A549 (cell line): ENCODE measurements at regions not wholly inside any gene's neighbourhood (a gene's known extent, or its start where the extent isn't known, plus 50 kb on each side); places are given as distances from the start of the nearest gene placed in this dataset.

Experiments used
- ATAC-seq, 2 experiments: fragments of 200-7000 bp in 1 of 2; fragments of >200 bp in 1 of 2; cut with Nextera tagmentation in 1 of 2; cut with Tn5 transposase in 1 of 2; 3 replicates each; pipeline versions ENCODE4 v1.8.0 to v1.9.1; 2018 to 2020; ENCODE audit warnings: mild to moderate bottlenecking in 1 of 2, moderate library complexity in 1 of 2
- CTCF ChIA-PET: fragments of 300-600 bp; sonication (Branson Sonifier 250); formaldehyde crosslinking; extraction: SDS; loops from one replicate; lab custom pipeline; 2021; ENCODE audit warnings: antibody characterized with exemption, inconsistent platforms; lab: Yijun Ruan, JAX
- POLR2A ChIA-PET: fragments of 350-600 bp; formaldehyde crosslinking; extraction: SDS; loops from one replicate; lab custom pipeline; 2021; ENCODE audit warnings: antibody characterized with exemption, inconsistent platforms; lab: Yijun Ruan, JAX
- DNase-seq, 2 experiments: peaks; one replicate each; pipeline versions ENCODE4 v3.0.0 to v3.0.0-alpha.2; 2011 to 2016; ENCODE audit warnings: low read depth in 1 of 2, low spot score in 1 of 2
- FAIRE-seq: peaks from 2 replicates; lab custom pipeline; 2011; peaks lifted over from hg19 to GRCh38; lab: Jason Lieb, UNC
- H3K27ac ChIP-seq, 2 experiments: fragments of >200 bp; sonication (Bioruptor Twin); formaldehyde crosslinking; 3 replicates each; pipeline ENCODE4 v1.5.1; 2016 to 2017
- H3K4me1 ChIP-seq: fragments of >200 bp; sonication (Bioruptor Twin); formaldehyde crosslinking; 3 replicates; pipeline ENCODE4 v1.6.1; 2016
- H3K4me2 ChIP-seq: fragments of >200 bp; sonication (Bioruptor Twin); formaldehyde crosslinking; 3 replicates; pipeline ENCODE4 v1.6.1; 2016
- H3K4me3 ChIP-seq: fragments of >200 bp; sonication (Bioruptor Twin); formaldehyde crosslinking; 3 replicates; pipeline ENCODE4 v1.5.1; 2016
- H3K9me3 ChIP-seq: fragments of >200 bp; sonication (Bioruptor Twin); formaldehyde crosslinking; 3 replicates; pipeline ENCODE4 v1.6.1; 2016
- BCL3 ChIP-seq: fragments of >200 bp; sonication (Bioruptor Twin); formaldehyde crosslinking; IDR thresholded peaks from 3 replicates; pipeline ENCODE4 v1.6.1; 2016
- BHLHE40 ChIP-seq: IDR thresholded peaks from 2 replicates; pipeline ENCODE4 v1.6.1; 2012; ENCODE audit warnings: low read depth, low read length, inconsistent platforms
- CBX8 ChIP-seq: fragments of 200-600 bp; sonication (generic); IDR thresholded peaks from 2 replicates; pipeline ENCODE4 v1.6.1; 2016
- CHD2 ChIP-seq: fragments of 150-350 bp; IDR thresholded peaks from 2 replicates; pipeline ENCODE4 v1.6.1; 2014; ENCODE audit warnings: low read length; ENCODE audit not compliant: partially characterized antibody
- CHD4 ChIP-seq: fragments of 200-600 bp; sonication (generic); IDR thresholded peaks from 2 replicates; pipeline ENCODE4 v1.6.1; 2016; ENCODE audit warnings: antibody characterized with exemption, mild to moderate bottlenecking, borderline replicate concordance
- E2F6 ChIP-seq: IDR thresholded peaks from 2 replicates; pipeline ENCODE4 v1.6.1; 2012; ENCODE audit warnings: low read depth, borderline replicate concordance
- EHF ChIP-seq: fragments of 250-450 bp; sonication (Bioruptor Pico); IDR thresholded peaks from 2 replicates; pipeline ENCODE4 v1.5.0; 2020; ENCODE audit warnings: mild to moderate bottlenecking
- EHMT2 ChIP-seq: fragments of 200-600 bp; sonication (generic); IDR thresholded peaks from 2 replicates; pipeline ENCODE4 v1.6.1; 2016; ENCODE audit warnings: antibody characterized with exemption, low read depth, mild to moderate bottlenecking, moderate library complexity
- ELK1 ChIP-seq: fragments of 150-350 bp; IDR thresholded peaks from 2 replicates; pipeline ENCODE4 v1.6.1; 2014; ENCODE audit warnings: low read depth, mild to moderate bottlenecking, low read length
- EP300 ChIP-seq, 2 experiments: fragments of >200 bp; sonication (Bioruptor Twin); formaldehyde crosslinking; IDR thresholded peaks; 2 replicates in 1 of 2; 3 replicates in 1 of 2; pipeline ENCODE4 v1.6.1; 2016 to 2017
- FOSB ChIP-seq: fragments of 250-450 bp; sonication (Bioruptor Pico); IDR thresholded peaks from 2 replicates; pipeline ENCODE4 v1.5.0; 2020; ENCODE audit warnings: mild to moderate bottlenecking, moderate library complexity
- FOSL2 ChIP-seq, 2 experiments: fragments of 450-650 bp in 1 of 2; fragments of >200 bp in 1 of 2; sonication (Bioruptor Twin) in 1 of 2; formaldehyde crosslinking; IDR thresholded peaks; 2 replicates each; pipeline versions ENCODE4 v1.5.0 to v1.6.1; 2016 to 2020; ENCODE audit warnings: mild to moderate bottlenecking in 1 of 2, moderate library complexity in 1 of 2
- FOXS1 ChIP-seq: fragments of 250-450 bp; sonication (Bioruptor Pico); IDR thresholded peaks from 2 replicates; pipeline ENCODE4 v1.5.0; 2020; ENCODE audit warnings: mild to moderate bottlenecking, moderate library complexity
- HOXA7 ChIP-seq: fragments of 250-450 bp; sonication (Bioruptor Pico); IDR thresholded peaks from 2 replicates; pipeline ENCODE4 v1.5.0; 2020; ENCODE audit warnings: mild to moderate bottlenecking, moderate library complexity
- JUN ChIP-seq, 2 experiments: fragments of >200 bp; sonication (Bioruptor Twin); formaldehyde crosslinking; IDR thresholded peaks; 2 replicates in 1 of 2; 3 replicates in 1 of 2; pipeline ENCODE4 v1.6.1; 2016 to 2017
- JUNB ChIP-seq: fragments of >200 bp; sonication (Bioruptor Twin); formaldehyde crosslinking; IDR thresholded peaks from 2 replicates; pipeline ENCODE4 v1.6.1; 2016
- KDM1A ChIP-seq: fragments of 200-600 bp; sonication (generic); IDR thresholded peaks from 2 replicates; pipeline ENCODE4 v1.6.1; 2016; ENCODE audit warnings: low read depth, mild to moderate bottlenecking
- MAX ChIP-seq: IDR thresholded peaks from 2 replicates; pipeline ENCODE4 v1.6.1; 2012
- MYC ChIP-seq: IDR thresholded peaks from 2 replicates; pipeline ENCODE4 v1.6.1; 2012; ENCODE audit warnings: mild to moderate bottlenecking, inconsistent platforms, low read length, improper control_type of control experiment, borderline replicate concordance
- NFE2L2 ChIP-seq: fragments of 150-350 bp; conservative IDR thresholded peaks from 2 replicates; pipeline ENCODE4 v1.6.1; 2014; ENCODE audit warnings: low read length
- PBX3 ChIP-seq: IDR thresholded peaks from 2 replicates; pipeline ENCODE4 v1.6.1; 2012
- PHF8 ChIP-seq: fragments of 200-600 bp; sonication (generic); IDR thresholded peaks from 2 replicates; pipeline ENCODE4 v1.6.1; 2016; ENCODE audit warnings: low read depth, mild to moderate bottlenecking, antibody characterized with exemption, moderate library complexity, borderline replicate concordance
- RAD21 ChIP-seq, 2 experiments: fragments of >200 bp in 1 of 2; sonication (Bioruptor Twin) in 1 of 2; formaldehyde crosslinking in 1 of 2; IDR thresholded peaks in 1 of 2; conservative IDR thresholded peaks in 1 of 2; 2 replicates in 1 of 2; 3 replicates in 1 of 2; pipeline ENCODE4 v1.6.1; 2012 to 2018; ENCODE audit warnings: inconsistent platforms in 1 of 2
- RARB ChIP-seq: fragments of 250-450 bp; sonication (Bioruptor Pico); IDR thresholded peaks from 2 replicates; pipeline ENCODE4 v1.8.0; 2021; ENCODE audit warnings: mild to moderate bottlenecking, moderate library complexity
- REST ChIP-seq: fragments of 200-600 bp; sonication (generic); IDR thresholded peaks from 2 replicates; pipeline ENCODE4 v1.6.1; 2016; ENCODE audit warnings: antibody characterized with exemption, mild to moderate bottlenecking, moderate library complexity
- RFX5 ChIP-seq: fragments of 450-650 bp; IDR thresholded peaks from 2 replicates; pipeline ENCODE4 v1.7.1; 2014; ENCODE audit warnings: antibody characterized with exemption, mild to moderate bottlenecking, moderate library complexity
- SMC3 ChIP-seq: fragments of >200 bp; sonication (Bioruptor Twin); formaldehyde crosslinking; IDR thresholded peaks from 3 replicates; pipeline ENCODE4 v1.6.1; 2018; ENCODE audit warnings: inconsistent platforms
- TP53 ChIP-seq: fragments of 250-450 bp; sonication (Bioruptor Pico); IDR thresholded peaks from 2 replicates; pipeline ENCODE4 v1.5.0; 2021; ENCODE audit warnings: mild to moderate bottlenecking, moderate library complexity
- ZSCAN20 ChIP-seq: fragments of 250-450 bp; sonication (Bioruptor Pico); IDR thresholded peaks from 2 replicates; pipeline ENCODE4 v1.8.0; 2022; ENCODE audit warnings: mild to moderate bottlenecking, moderate library complexity
- WGBS: methylation state at CpG from one replicate; pipeline ENCODE4 v1.1.6; 2017; ENCODE audit errors: missing lambda C conversion rate; 5-methylcytosine and 5-hydroxymethylcytosine counted together

GRCh38 chr4:75243570-75243969, 270.6 kb downstream of the RCHY1 start:
- H3K4me3 ChIP-seq, result no peak overlapping the region
- TF ChIP-seq BHLHE40, result no peak
- TF ChIP-seq PBX3, result no peak
- TF ChIP-seq MAX, result no peak
- TF ChIP-seq FOSB, result no peak
- TF ChIP-seq CHD4, result no peak
- TF ChIP-seq JUNB, result no peak
- TF ChIP-seq JUN (IDR thresholded peaks at IDR 0.05), result no peak
- TF ChIP-seq EHMT2, result no peak
- no peak for TF ChIP-seq RARB (CRISPR knock-in tag)
- no peak for TF ChIP-seq EHF (CRISPR knock-in tag)
- TF ChIP-seq FOXS1, result no peak
- TF ChIP-seq REST, result no peak
- no peak for TF ChIP-seq BCL3
- no peak for TF ChIP-seq HOXA7
- no peak for TF ChIP-seq ZSCAN20 (CRISPR knock-in tag)
- no peak for TF ChIP-seq SMC3
- no peak for TF ChIP-seq RAD21 (conservative IDR thresholded peaks at IDR 0.05 in 1 of 2, IDR thresholded peaks at IDR 0.05 in 1 of 2)
- TF ChIP-seq, all 56 proteins: peak for 0
- ChIA-PET CTCF (no interaction called here), POLR2A (no interaction called here)
- Histone ChIP-seq H3K27ac (no peak overlapping the region), H3K4me2 (no peak overlapping the region), H3K9me3 (no peaks in the 10 kb centered on the region), H3K4me1 (no peaks in the 10 kb centered on the region)
- WGBS, result 48% methylated on average over 3 of the region's 3 CpGs
- no peak for ATAC-seq
- no peak for DNase-seq
- no peak for FAIRE-seq

GRCh38 chr4:75235359-75235951, 278.7 kb downstream of the RCHY1 start:
- ATAC-seq (no peak), DNase-seq (no peak), FAIRE-seq (no peak)
- Histone ChIP-seq H3K27ac (no peak overlapping the region), H3K4me1 (no peaks in the 10 kb centered on the region), H3K4me3 (no peak overlapping the region), H3K4me2 (no peak overlapping the region), H3K9me3 (no peaks in the 10 kb centered on the region)
- POLR2A ChIA-PET, result no interaction called here
- CTCF ChIA-PET, result no interaction called here
- TF ChIP-seq EP300 (IDR thresholded peaks at IDR 0.05) (no peak), E2F6 (no peak), PBX3 (no peak), MYC (no peak), BHLHE40 (no peak), CBX8 (no peak), KDM1A (no peak), HOXA7 (no peak), FOSL2 (IDR thresholded peaks at IDR 0.05) (no peak), FOSL2 (CRISPR knock-in tag; IDR thresholded peaks at IDR 0.05) (no peak), PHF8 (no peak), ELK1 (no peak), NFE2L2 (no peak), TP53 (CRISPR knock-in tag) (no peak), ZSCAN20 (CRISPR knock-in tag) (no peak), RFX5 (no peak), CHD2 (no peak), RAD21 (conservative IDR thresholded peaks at IDR 0.05 in 1 of 2, IDR thresholded peaks at IDR 0.05 in 1 of 2) (no peak), MAX (no peak)
